HepG2 (cell line): ENCODE measurements at regions not wholly inside any gene's neighbourhood (a gene's known extent, or its start where the extent isn't known, plus 50 kb on each side); places are given as distances from the start of the nearest gene placed in this dataset.

Source experiments
- ARNT2 ChIP-seq: sonication (generic); formaldehyde crosslinking; IDR thresholded peaks from 2 replicates; pipeline ENCODE4 v1.8.0; 2022; ENCODE audit warnings: mild to moderate bottlenecking, low read depth, missing genetic modification reagents, moderate library complexity
- TF ChIP-seq, protein P1 (sequence below): sonication (generic); formaldehyde crosslinking; IDR thresholded peaks from 2 replicates; pipeline ENCODE4 v1.4.0; 2020; ENCODE audit warnings: missing genetic modification reagents
- TF ChIP-seq, protein P2 (sequence below): IDR thresholded peaks from 2 replicates; pipeline ENCODE4 v1.6.1; 2016; ENCODE audit warnings: missing compliant biosample characterization, missing genetic modification reagents, borderline replicate concordance
- TF ChIP-seq, protein P3 (sequence below): sonication (generic); formaldehyde crosslinking; IDR thresholded peaks from 2 replicates; pipeline ENCODE4 v1.9.0; 2022; ENCODE audit warnings: missing genetic modification reagents, mild to moderate bottlenecking, borderline replicate concordance
- TF ChIP-seq, protein P4 (sequence below): sonication (generic); formaldehyde crosslinking; IDR thresholded peaks from 2 replicates; pipeline ENCODE4 v1.4.0; 2020; ENCODE audit warnings: missing genetic modification reagents

- TF ChIP-seq, protein P1, sequence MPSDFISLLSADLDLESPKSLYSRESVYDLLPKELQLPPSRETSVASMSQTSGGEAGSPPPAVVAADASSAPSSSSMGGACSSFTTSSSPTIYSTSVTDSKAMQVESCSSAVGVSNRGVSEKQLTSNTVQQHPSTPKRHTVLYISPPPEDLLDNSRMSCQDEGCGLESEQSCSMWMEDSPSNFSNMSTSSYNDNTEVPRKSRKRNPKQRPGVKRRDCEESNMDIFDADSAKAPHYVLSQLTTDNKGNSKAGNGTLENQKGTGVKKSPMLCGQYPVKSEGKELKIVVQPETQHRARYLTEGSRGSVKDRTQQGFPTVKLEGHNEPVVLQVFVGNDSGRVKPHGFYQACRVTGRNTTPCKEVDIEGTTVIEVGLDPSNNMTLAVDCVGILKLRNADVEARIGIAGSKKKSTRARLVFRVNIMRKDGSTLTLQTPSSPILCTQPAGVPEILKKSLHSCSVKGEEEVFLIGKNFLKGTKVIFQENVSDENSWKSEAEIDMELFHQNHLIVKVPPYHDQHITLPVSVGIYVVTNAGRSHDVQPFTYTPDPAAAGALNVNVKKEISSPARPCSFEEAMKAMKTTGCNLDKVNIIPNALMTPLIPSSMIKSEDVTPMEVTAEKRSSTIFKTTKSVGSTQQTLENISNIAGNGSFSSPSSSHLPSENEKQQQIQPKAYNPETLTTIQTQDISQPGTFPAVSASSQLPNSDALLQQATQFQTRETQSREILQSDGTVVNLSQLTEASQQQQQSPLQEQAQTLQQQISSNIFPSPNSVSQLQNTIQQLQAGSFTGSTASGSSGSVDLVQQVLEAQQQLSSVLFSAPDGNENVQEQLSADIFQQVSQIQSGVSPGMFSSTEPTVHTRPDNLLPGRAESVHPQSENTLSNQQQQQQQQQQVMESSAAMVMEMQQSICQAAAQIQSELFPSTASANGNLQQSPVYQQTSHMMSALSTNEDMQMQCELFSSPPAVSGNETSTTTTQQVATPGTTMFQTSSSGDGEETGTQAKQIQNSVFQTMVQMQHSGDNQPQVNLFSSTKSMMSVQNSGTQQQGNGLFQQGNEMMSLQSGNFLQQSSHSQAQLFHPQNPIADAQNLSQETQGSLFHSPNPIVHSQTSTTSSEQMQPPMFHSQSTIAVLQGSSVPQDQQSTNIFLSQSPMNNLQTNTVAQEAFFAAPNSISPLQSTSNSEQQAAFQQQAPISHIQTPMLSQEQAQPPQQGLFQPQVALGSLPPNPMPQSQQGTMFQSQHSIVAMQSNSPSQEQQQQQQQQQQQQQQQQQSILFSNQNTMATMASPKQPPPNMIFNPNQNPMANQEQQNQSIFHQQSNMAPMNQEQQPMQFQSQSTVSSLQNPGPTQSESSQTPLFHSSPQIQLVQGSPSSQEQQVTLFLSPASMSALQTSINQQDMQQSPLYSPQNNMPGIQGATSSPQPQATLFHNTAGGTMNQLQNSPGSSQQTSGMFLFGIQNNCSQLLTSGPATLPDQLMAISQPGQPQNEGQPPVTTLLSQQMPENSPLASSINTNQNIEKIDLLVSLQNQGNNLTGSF (CRISPR knock-in tag), result no peak
- TF ChIP-seq, protein P2, sequence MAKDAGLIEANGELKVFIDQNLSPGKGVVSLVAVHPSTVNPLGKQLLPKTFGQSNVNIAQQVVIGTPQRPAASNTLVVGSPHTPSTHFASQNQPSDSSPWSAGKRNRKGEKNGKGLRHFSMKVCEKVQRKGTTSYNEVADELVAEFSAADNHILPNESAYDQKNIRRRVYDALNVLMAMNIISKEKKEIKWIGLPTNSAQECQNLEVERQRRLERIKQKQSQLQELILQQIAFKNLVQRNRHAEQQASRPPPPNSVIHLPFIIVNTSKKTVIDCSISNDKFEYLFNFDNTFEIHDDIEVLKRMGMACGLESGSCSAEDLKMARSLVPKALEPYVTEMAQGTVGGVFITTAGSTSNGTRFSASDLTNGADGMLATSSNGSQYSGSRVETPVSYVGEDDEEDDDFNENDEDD (CRISPR knock-in tag), result no peak
- no peak for TF ChIP-seq ARNT2 (CRISPR knock-in tag)
- TF ChIP-seq, protein P3, sequence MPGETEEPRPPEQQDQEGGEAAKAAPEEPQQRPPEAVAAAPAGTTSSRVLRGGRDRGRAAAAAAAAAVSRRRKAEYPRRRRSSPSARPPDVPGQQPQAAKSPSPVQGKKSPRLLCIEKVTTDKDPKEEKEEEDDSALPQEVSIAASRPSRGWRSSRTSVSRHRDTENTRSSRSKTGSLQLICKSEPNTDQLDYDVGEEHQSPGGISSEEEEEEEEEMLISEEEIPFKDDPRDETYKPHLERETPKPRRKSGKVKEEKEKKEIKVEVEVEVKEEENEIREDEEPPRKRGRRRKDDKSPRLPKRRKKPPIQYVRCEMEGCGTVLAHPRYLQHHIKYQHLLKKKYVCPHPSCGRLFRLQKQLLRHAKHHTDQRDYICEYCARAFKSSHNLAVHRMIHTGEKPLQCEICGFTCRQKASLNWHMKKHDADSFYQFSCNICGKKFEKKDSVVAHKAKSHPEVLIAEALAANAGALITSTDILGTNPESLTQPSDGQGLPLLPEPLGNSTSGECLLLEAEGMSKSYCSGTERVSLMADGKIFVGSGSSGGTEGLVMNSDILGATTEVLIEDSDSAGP (CRISPR knock-in tag), result no peak
- TF ChIP-seq, protein P4, sequence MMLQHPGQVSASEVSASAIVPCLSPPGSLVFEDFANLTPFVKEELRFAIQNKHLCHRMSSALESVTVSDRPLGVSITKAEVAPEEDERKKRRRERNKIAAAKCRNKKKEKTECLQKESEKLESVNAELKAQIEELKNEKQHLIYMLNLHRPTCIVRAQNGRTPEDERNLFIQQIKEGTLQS (CRISPR knock-in tag), result no peak
Measured at GRCh38 chr1:90831910-90832309, 114.8 kb upstream of the BARHL2 start (continued).
